ENCODE measurements at regions not wholly inside any gene's neighbourhood (a gene's known extent, or its start where the extent isn't known, plus 50 kb on each side); places are given as distances from the start of the nearest gene placed in this dataset.

DNA sequence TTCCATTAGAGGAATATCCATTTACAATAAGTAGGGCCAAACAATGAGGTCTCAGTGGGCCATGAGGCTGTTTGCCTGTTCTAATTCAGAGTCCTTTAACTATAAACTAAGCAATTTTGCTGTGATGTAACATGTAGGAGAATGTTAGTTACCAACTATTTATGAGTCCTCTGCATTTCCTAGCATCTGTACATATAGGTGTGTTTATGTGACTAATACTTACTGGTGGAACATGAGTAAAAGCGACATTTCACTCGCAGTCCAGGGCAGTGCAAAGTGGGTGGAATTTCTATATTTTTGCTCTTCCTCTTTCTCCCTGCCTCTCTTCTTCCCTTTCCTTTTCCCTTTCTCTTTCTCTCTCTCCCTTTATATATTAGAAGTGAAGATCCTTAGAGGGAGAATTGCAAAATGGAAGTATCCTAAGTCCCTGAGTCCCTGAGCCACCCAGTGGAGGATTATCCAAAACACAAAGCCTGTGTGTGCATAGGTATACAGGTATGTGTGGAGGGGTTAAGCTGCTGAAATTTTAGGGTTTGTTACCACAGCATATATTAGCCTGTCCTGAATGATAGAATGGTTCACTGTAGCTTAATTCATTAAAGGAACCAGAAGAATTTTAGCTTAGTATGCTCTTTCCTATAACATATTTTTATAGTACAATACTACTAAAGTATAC lies 487.0 kb upstream of the FANCL start:
- Histone ChIP-seq H3K9me2 (ENCODE audit: insufficient read depth) (no peaks in the 10 kb centered on the region; the same call in 1 of the 2 replicates), H3K9me3 (ENCODE audit: insufficient read depth, low read depth) (peaks cover 4% of the 10 kb centered on the region; the same call in 1 of the 2 replicates), H3K4me3 (no peak overlapping the region), H3K4me2 (no peak overlapping the region), H3K27me3 (ENCODE audit: insufficient read depth, low read depth) (no peaks in the 10 kb centered on the region), H3K79me2 (ENCODE audit: low read depth) (no peaks in the 10 kb centered on the region), H2AFZ (no peak overlapping the region), H3K4me1 (replicated peaks; ENCODE audit: insufficient read depth) (no peaks in the 10 kb centered on the region), H4K20me1 (ENCODE audit: insufficient read depth) (no peaks in the 10 kb centered on the region), H3K36me3 (ENCODE audit: low read depth) (no peaks in the 10 kb centered on the region), H3F3A (ENCODE audit: insufficient read depth, low read depth) (no peaks in the 10 kb centered on the region), H3K27ac (no peak overlapping the region)
- DNase-seq, result no peak
- CTCF ChIA-PET, result no interaction called here
- POLR2A ChIA-PET (ENCODE audit: unreplicated experiment), result no interaction called here
- no peak for TF ChIP-seq EZH2 (IDR thresholded peaks at IDR 0.05; ENCODE audit: low read depth)
- TF ChIP-seq, protein P1, sequence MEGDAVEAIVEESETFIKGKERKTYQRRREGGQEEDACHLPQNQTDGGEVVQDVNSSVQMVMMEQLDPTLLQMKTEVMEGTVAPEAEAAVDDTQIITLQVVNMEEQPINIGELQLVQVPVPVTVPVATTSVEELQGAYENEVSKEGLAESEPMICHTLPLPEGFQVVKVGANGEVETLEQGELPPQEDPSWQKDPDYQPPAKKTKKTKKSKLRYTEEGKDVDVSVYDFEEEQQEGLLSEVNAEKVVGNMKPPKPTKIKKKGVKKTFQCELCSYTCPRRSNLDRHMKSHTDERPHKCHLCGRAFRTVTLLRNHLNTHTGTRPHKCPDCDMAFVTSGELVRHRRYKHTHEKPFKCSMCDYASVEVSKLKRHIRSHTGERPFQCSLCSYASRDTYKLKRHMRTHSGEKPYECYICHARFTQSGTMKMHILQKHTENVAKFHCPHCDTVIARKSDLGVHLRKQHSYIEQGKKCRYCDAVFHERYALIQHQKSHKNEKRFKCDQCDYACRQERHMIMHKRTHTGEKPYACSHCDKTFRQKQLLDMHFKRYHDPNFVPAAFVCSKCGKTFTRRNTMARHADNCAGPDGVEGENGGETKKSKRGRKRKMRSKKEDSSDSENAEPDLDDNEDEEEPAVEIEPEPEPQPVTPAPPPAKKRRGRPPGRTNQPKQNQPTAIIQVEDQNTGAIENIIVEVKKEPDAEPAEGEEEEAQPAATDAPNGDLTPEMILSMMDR (conservative IDR thresholded peaks at IDR 0.05), result no peak
- no TSS peak for BruUV-seq (replicated peaks)
- intact Hi-C loops (cut with micrococcal nuclease; ENCODE audit: unreplicated experiment), result no loop called here

DNA sequence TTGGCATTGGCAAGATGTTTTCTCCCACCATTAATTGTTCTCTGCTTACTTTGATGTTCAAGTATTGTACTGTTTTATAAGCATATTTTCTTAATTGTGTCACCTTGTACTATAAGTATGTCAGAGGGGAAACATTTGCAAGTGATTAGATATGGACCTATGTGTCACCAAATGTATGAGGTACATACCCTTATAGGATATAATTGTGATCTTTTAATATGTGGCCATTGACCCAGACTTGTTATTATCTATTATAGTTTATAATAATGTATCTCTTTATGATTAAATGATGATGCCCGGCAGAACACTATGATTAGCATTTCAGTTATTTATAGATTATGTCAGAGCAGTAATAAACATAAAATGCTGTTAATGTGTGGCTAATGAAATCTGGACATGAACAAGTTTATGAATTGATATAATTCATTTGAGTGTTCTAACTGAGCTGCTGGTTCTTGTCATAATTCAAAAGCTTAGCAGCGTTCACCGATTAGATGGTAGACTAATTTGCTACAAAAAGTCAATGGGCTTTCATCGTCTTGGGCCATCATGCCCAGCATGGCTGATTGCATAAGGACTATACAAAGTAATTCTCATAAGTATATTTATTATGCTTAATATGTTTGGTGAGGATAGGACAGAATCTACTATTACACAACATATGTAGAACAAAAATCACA lies 480.9 kb upstream of the FANCL start:
- POLR2A ChIA-PET (ENCODE audit: unreplicated experiment), result no interaction called here
- TF ChIP-seq EZH2 (IDR thresholded peaks at IDR 0.05; ENCODE audit: low read depth), result no peak
- TF ChIP-seq, protein P1 (conservative IDR thresholded peaks at IDR 0.05), result no peak
- H2AFZ ChIP-seq, result no peak overlapping the region
- H3K36me3 ChIP-seq (ENCODE audit: low read depth), result no peaks in the 10 kb centered on the region
- no peaks in the 10 kb centered on the region; the same call in 1 of the 2 replicates for H3K27me3 ChIP-seq (ENCODE audit: insufficient read depth, low read depth)
- no peak for DNase-seq
- H3K79me2 ChIP-seq (ENCODE audit: low read depth), result no peaks in the 10 kb centered on the region
- no peak overlapping the region for H3K4me2 ChIP-seq
- no peaks in the 10 kb centered on the region for H3K9me3 ChIP-seq (ENCODE audit: insufficient read depth, low read depth)
- H4K20me1 ChIP-seq (ENCODE audit: insufficient read depth), result no peaks in the 10 kb centered on the region
- intact Hi-C loops (cut with micrococcal nuclease; ENCODE audit: unreplicated experiment), result no loop called here
- BruUV-seq (replicated peaks), result no TSS peak
- no peaks in the 10 kb centered on the region for H3F3A ChIP-seq (ENCODE audit: insufficient read depth, low read depth)
- no peak overlapping the region for H3K4me3 ChIP-seq
- CTCF ChIA-PET, result no interaction called here
- H3K9me2 ChIP-seq (ENCODE audit: insufficient read depth), result no peaks in the 10 kb centered on the region
- H3K27ac ChIP-seq, result no peak overlapping the region
- H3K4me1 ChIP-seq (replicated peaks; ENCODE audit: insufficient read depth), result 0 out of 2 replicates have a peak, but pooled peaks cover 3% of the 10 kb centered on the region

DNA sequence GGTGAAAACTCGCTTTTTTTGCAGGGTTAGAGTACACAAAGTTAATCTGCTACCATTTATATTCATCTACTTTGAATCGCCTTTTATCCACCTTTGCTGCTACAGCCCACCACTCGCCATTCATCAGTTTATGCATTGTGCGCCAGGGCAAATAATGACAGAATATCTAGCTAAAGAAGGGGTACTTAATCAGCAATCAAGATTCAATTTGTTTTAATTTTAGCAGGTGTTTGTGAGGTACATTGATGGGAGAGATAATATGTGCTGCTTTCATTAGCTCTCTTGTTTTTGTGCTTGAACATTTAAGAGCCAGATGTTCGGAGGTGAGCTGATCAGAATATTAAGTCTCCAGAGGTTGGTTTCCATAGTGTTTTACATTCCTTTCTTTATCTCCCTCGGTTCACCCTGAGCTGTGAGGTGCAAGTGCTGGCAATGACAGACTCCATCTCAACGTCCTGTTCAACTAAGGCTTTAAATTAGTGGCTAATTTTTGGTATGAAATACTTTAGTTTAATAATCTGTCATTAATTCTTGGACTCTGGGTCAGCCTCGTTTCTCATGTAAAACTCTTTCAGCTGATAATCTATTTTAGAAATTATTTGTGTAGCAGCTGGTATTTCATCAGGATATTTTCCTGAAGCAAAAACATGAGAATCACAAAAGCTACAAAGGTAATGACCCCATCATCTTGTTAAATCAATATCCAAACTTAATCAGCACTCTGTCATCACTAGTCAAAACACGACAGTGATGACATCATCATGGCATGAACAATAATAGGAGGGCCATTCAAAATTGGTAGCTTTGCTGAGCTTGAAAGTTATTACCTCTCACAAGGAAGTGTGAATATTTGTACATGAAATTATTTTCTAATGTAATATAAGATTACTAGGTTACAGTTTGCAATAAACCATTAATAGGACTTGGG lies 479.9 kb upstream of the FANCL start:
- Histone ChIP-seq H3K79me2 (ENCODE audit: low read depth) (no peaks in the 10 kb centered on the region), H3K27me3 (ENCODE audit: insufficient read depth, low read depth) (peaks cover 7% of the 10 kb centered on the region; the same call in 1 of the 2 replicates), H3K4me3 (no peak overlapping the region), H3K4me2 (no peak overlapping the region), H3K36me3 (ENCODE audit: low read depth) (no peaks in the 10 kb centered on the region), H3K27ac (no peak overlapping the region), H3K9me3 (ENCODE audit: insufficient read depth, low read depth) (no peaks in the 10 kb centered on the region), H4K20me1 (ENCODE audit: insufficient read depth) (no peaks in the 10 kb centered on the region), H2AFZ (no peak overlapping the region), H3F3A (ENCODE audit: insufficient read depth, low read depth) (no peaks in the 10 kb centered on the region), H3K9me2 (ENCODE audit: insufficient read depth) (no peaks in the 10 kb centered on the region), H3K4me1 (replicated peaks; ENCODE audit: insufficient read depth) (0 out of 2 replicates have a peak, but pooled peaks cover 3% of the 10 kb centered on the region)
- intact Hi-C loops (cut with micrococcal nuclease; ENCODE audit: unreplicated experiment), result no loop called here
- TF ChIP-seq, protein P1 (conservative IDR thresholded peaks at IDR 0.05), result no peak
- TF ChIP-seq EZH2 (IDR thresholded peaks at IDR 0.05; ENCODE audit: low read depth), result no peak
- POLR2A ChIA-PET (ENCODE audit: unreplicated experiment), result interaction anchor here (0.7 kb wide), 1 partner anchor 41 kb away, joined by 8 read pairs; no protein-coding TSS in a partner anchor
- no TSS peak for BruUV-seq (replicated peaks)
- CTCF ChIA-PET, result no interaction called here
- no peak for DNase-seq

Measured in PC-9 (cell line).